HepG2 (cell line): ENCODE measurements at regions not wholly inside any gene's neighbourhood (a gene's known extent, or its start where the extent isn't known, plus 50 kb on each side); places are given as distances from the start of the nearest gene placed in this dataset.
A peak's percentile ranks its signal among the peaks of the same experiment; 100 is the strongest.

Source experiments
- FOXJ3 ChIP-seq: sonication (generic); formaldehyde crosslinking; IDR thresholded peaks from 2 replicates; pipeline ENCODE4 v1.4.0; 2020; ENCODE audit warnings: missing genetic modification reagents, mild to moderate bottlenecking, borderline replicate concordance
- NCOA2 ChIP-seq: sonication (generic); formaldehyde crosslinking; IDR thresholded peaks from 2 replicates; pipeline ENCODE4 v1.8.0; 2022; ENCODE audit warnings: inconsistent platforms
- XRCC5 ChIP-seq: fragments of 200-400 bp; formaldehyde crosslinking; optimal IDR thresholded peaks from 2 replicates; pipeline ENCODE3; 2017; ENCODE audit warnings: mild to moderate bottlenecking, low read length
- ZNF619 ChIP-seq: sonication (generic); formaldehyde crosslinking; IDR thresholded peaks from 2 replicates; pipeline ENCODE4 v1.4.0; 2020; ENCODE audit warnings: mild to moderate bottlenecking, missing genetic modification reagents
- ZNF678 ChIP-seq: sonication (generic); formaldehyde crosslinking; IDR thresholded peaks from 2 replicates; pipeline ENCODE4 v1.4.0; 2020; ENCODE audit warnings: mild to moderate bottlenecking, missing genetic modification reagents
- ZNF83 ChIP-seq: sonication (generic); formaldehyde crosslinking; IDR thresholded peaks from 2 replicates; pipeline ENCODE4 v1.4.0; 2020; ENCODE audit warnings: missing genetic modification reagents, mild to moderate bottlenecking, borderline replicate concordance
- TF ChIP-seq, protein P1 (sequence below): sonication (generic); formaldehyde crosslinking; IDR thresholded peaks from 2 replicates; pipeline ENCODE4 v1.4.0; 2020; ENCODE audit warnings: missing genetic modification reagents
- TF ChIP-seq, protein P2 (sequence below): IDR thresholded peaks from 2 replicates; pipeline ENCODE4 v1.6.1; 2018; ENCODE audit warnings: missing genetic modification reagents
- TF ChIP-seq, protein P3 (sequence below), 2 experiments: IDR thresholded peaks; 2 replicates each; pipeline ENCODE4 v1.6.1; 2011 to 2012; ENCODE audit warnings: low read length in 2 of 2, borderline replicate concordance in 1 of 2, low read depth in 1 of 2, mild to moderate bottlenecking in 1 of 2, moderate library complexity in 1 of 2
- TF ChIP-seq, protein P4 (sequence below): sonication (generic); formaldehyde crosslinking; IDR thresholded peaks from 2 replicates; pipeline ENCODE4 v1.5.1; 2020; ENCODE audit warnings: missing genetic modification reagents, mild to moderate bottlenecking, borderline replicate concordance
- TF ChIP-seq, protein P5 (sequence below): sonication (generic); formaldehyde crosslinking; IDR thresholded peaks from 2 replicates; pipeline ENCODE4 v1.5.0; 2020; ENCODE audit warnings: mild to moderate bottlenecking, missing genetic modification reagents

DNA sequence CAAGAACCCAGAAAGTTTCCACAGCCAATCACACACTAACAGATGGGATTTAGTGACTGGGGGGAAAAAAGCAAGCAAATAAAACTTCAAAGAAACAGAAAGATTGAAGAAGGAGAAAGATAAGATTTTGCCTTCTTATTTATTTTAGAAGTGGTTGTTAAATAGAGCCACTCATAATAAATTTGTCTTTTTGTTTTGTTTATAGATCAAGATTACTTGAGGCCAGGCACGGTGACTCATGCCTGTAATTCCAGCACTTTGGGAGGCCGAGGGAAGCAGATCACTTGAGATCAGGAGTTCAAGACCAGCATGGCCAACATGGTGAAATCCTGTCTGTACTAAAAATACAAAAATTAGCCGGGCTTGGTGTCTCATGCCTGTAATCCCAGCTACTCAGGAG lies 94.9 kb upstream of the RANBP3L start (continued):
- TF ChIP-seq NCOA2 (CRISPR knock-in tag) (peak; percentile 33), ZNF678 (no peak), ZNF619 (CRISPR knock-in tag) (no peak), ZNF83 (CRISPR knock-in tag) (no peak), XRCC5 (no peak), FOXJ3 (CRISPR knock-in tag) (no peak)
- TF ChIP-seq, protein P1, sequence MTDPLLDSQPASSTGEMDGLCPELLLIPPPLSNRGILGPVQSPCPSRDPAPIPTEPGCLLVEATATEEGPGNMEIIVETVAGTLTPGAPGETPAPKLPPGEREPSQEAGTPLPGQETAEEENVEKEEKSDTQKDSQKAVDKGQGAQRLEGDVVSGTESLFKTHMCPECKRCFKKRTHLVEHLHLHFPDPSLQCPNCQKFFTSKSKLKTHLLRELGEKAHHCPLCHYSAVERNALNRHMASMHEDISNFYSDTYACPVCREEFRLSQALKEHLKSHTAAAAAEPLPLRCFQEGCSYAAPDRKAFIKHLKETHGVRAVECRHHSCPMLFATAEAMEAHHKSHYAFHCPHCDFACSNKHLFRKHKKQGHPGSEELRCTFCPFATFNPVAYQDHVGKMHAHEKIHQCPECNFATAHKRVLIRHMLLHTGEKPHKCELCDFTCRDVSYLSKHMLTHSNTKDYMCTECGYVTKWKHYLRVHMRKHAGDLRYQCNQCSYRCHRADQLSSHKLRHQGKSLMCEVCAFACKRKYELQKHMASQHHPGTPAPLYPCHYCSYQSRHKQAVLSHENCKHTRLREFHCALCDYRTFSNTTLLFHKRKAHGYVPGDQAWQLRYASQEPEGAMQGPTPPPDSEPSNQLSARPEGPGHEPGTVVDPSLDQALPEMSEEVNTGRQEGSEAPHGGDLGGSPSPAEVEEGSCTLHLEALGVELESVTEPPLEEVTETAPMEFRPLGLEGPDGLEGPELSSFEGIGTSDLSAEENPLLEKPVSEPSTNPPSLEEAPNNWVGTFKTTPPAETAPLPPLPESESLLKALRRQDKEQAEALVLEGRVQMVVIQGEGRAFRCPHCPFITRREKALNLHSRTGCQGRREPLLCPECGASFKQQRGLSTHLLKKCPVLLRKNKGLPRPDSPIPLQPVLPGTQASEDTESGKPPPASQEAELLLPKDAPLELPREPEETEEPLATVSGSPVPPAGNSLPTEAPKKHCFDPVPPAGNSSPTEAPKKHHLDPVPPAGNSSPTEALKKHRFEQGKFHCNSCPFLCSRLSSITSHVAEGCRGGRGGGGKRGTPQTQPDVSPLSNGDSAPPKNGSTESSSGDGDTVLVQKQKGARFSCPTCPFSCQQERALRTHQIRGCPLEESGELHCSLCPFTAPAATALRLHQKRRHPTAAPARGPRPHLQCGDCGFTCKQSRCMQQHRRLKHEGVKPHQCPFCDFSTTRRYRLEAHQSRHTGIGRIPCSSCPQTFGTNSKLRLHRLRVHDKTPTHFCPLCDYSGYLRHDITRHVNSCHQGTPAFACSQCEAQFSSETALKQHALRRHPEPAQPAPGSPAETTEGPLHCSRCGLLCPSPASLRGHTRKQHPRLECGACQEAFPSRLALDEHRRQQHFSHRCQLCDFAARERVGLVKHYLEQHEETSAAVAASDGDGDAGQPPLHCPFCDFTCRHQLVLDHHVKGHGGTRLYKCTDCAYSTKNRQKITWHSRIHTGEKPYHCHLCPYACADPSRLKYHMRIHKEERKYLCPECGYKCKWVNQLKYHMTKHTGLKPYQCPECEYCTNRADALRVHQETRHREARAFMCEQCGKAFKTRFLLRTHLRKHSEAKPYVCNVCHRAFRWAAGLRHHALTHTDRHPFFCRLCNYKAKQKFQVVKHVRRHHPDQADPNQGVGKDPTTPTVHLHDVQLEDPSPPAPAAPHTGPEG (CRISPR knock-in tag) = no peak
- TF ChIP-seq, protein P2, sequence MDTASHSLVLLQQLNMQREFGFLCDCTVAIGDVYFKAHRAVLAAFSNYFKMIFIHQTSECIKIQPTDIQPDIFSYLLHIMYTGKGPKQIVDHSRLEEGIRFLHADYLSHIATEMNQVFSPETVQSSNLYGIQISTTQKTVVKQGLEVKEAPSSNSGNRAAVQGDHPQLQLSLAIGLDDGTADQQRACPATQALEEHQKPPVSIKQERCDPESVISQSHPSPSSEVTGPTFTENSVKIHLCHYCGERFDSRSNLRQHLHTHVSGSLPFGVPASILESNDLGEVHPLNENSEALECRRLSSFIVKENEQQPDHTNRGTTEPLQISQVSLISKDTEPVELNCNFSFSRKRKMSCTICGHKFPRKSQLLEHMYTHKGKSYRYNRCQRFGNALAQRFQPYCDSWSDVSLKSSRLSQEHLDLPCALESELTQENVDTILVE (CRISPR knock-in tag) = no peak
- TF ChIP-seq, protein P3, sequence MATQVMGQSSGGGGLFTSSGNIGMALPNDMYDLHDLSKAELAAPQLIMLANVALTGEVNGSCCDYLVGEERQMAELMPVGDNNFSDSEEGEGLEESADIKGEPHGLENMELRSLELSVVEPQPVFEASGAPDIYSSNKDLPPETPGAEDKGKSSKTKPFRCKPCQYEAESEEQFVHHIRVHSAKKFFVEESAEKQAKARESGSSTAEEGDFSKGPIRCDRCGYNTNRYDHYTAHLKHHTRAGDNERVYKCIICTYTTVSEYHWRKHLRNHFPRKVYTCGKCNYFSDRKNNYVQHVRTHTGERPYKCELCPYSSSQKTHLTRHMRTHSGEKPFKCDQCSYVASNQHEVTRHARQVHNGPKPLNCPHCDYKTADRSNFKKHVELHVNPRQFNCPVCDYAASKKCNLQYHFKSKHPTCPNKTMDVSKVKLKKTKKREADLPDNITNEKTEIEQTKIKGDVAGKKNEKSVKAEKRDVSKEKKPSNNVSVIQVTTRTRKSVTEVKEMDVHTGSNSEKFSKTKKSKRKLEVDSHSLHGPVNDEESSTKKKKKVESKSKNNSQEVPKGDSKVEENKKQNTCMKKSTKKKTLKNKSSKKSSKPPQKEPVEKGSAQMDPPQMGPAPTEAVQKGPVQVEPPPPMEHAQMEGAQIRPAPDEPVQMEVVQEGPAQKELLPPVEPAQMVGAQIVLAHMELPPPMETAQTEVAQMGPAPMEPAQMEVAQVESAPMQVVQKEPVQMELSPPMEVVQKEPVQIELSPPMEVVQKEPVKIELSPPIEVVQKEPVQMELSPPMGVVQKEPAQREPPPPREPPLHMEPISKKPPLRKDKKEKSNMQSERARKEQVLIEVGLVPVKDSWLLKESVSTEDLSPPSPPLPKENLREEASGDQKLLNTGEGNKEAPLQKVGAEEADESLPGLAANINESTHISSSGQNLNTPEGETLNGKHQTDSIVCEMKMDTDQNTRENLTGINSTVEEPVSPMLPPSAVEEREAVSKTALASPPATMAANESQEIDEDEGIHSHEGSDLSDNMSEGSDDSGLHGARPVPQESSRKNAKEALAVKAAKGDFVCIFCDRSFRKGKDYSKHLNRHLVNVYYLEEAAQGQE (IDR thresholded peaks at IDR 0.05; ENCODE audit: borderline replicate concordance in 1 of 2, low read depth in 1 of 2, low read length in 2 of 2) = no peak
- TF ChIP-seq, protein P4, sequence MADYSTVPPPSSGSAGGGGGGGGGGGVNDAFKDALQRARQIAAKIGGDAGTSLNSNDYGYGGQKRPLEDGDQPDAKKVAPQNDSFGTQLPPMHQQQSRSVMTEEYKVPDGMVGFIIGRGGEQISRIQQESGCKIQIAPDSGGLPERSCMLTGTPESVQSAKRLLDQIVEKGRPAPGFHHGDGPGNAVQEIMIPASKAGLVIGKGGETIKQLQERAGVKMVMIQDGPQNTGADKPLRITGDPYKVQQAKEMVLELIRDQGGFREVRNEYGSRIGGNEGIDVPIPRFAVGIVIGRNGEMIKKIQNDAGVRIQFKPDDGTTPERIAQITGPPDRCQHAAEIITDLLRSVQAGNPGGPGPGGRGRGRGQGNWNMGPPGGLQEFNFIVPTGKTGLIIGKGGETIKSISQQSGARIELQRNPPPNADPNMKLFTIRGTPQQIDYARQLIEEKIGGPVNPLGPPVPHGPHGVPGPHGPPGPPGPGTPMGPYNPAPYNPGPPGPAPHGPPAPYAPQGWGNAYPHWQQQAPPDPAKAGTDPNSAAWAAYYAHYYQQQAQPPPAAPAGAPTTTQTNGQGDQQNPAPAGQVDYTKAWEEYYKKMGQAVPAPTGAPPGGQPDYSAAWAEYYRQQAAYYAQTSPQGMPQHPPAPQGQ (CRISPR knock-in tag) = no peak
- TF ChIP-seq, protein P5, sequence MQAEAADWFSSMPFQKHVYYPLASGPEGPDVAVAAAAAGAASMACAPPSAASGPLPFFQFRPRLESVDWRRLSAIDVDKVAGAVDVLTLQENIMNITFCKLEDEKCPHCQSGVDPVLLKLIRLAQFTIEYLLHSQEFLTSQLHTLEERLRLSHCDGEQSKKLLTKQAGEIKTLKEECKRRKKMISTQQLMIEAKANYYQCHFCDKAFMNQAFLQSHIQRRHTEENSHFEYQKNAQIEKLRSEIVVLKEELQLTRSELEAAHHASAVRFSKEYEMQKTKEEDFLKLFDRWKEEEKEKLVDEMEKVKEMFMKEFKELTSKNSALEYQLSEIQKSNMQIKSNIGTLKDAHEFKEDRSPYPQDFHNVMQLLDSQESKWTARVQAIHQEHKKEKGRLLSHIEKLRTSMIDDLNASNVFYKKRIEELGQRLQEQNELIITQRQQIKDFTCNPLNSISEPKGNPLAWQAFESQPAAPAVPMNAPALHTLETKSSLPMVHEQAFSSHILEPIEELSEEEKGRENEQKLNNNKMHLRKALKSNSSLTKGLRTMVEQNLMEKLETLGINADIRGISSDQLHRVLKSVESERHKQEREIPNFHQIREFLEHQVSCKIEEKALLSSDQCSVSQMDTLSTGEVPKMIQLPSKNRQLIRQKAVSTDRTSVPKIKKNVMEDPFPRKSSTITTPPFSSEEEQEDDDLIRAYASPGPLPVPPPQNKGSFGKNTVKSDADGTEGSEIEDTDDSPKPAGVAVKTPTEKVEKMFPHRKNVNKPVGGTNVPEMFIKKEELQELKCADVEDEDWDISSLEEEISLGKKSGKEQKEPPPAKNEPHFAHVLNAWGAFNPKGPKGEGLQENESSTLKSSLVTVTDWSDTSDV (CRISPR knock-in tag) = no peak
